Ascending aorta (tissue), 2 donors: ENCODE measurements at regions not wholly inside any gene's neighbourhood (a gene's known extent, or its start where the extent isn't known, plus 50 kb on each side); places are given as distances from the start of the nearest gene placed in this dataset.

Source experiments
- DNase-seq, 2 donors: peaks; one replicate each; pipeline ENCODE4 v3.0.0-alpha.2; 2019; ENCODE audit warnings: low spot score in 2 of 2
- H3K27ac ChIP-seq, 2 donors: fragments of 200-600 bp; sonication (generic); one replicate each; pipeline ENCODE4 v1.5.1; 2016 to 2017; ENCODE audit warnings: mild to moderate bottlenecking in 1 of 2
- H3K27me3 ChIP-seq: fragments of 200-600 bp; sonication (generic); one replicate; pipeline ENCODE4 v1.5.1; 2017
- H3K36me3 ChIP-seq, 2 donors: fragments of 200-600 bp; sonication (generic); one replicate each; pipeline ENCODE4 v1.5.1; 2016
- H3K4me1 ChIP-seq, 2 donors: fragments of 200-600 bp; sonication (generic); one replicate each; pipeline ENCODE4 v1.5.1; 2016 to 2017; ENCODE audit warnings: mild to moderate bottlenecking in 1 of 2
- H3K4me3 ChIP-seq, 2 donors: fragments of 200-600 bp; sonication (generic); one replicate each; pipeline ENCODE4 v1.5.1; 2016 to 2017; ENCODE audit warnings: mild to moderate bottlenecking in 1 of 2
- H3K9me3 ChIP-seq, 2 donors: fragments of 200-600 bp; sonication (generic); one replicate each; pipeline ENCODE4 v1.5.1; 2016
- intact Hi-C: fragments of 100-400 bp; cut with DNase I; formaldehyde crosslinking; loops from one replicate; pipeline ENCODE4 v1.15.1; 2023
- TF ChIP-seq, protein P1 (sequence below), 3 experiments: fragments of 200-600 bp in 2 of 3; fragments of 450-650 bp in 1 of 3; sonication (generic) in 2 of 3; IDR thresholded peaks; one replicate each; pipeline ENCODE4 v1.5.1; 2016 to 2019; ENCODE audit warnings: antibody characterized with exemption in 3 of 3, mild to moderate bottlenecking in 1 of 3, moderate library complexity in 1 of 3

DNA sequence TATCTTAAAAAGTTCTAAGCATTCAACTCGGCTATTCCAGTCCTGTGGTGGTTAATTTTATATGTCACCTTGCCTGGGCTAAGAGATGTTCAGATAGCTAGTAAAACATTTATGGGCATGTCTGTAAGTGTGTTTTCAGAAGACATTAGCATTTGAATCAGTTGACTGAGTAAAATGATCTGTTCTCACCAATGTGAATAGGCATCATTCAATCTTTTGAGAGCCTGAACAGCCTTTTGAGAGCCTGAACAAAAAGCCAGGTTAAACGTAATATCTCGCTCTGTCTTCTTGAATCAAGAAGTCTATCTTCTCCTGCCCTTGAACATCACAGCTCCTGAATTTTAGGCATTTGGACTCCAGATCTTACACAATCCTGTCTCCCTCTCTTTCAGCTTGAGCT is 1266.1 kb downstream of the LRFN5 start:
- TF ChIP-seq, protein P1, sequence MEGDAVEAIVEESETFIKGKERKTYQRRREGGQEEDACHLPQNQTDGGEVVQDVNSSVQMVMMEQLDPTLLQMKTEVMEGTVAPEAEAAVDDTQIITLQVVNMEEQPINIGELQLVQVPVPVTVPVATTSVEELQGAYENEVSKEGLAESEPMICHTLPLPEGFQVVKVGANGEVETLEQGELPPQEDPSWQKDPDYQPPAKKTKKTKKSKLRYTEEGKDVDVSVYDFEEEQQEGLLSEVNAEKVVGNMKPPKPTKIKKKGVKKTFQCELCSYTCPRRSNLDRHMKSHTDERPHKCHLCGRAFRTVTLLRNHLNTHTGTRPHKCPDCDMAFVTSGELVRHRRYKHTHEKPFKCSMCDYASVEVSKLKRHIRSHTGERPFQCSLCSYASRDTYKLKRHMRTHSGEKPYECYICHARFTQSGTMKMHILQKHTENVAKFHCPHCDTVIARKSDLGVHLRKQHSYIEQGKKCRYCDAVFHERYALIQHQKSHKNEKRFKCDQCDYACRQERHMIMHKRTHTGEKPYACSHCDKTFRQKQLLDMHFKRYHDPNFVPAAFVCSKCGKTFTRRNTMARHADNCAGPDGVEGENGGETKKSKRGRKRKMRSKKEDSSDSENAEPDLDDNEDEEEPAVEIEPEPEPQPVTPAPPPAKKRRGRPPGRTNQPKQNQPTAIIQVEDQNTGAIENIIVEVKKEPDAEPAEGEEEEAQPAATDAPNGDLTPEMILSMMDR (IDR thresholded peaks at IDR 0.05): no peak
- intact Hi-C loops: no loop called here
- Histone ChIP-seq H3K4me1 (no peaks in the 10 kb centered on the region), H3K27ac (no peak overlapping the region), H3K9me3 (no peaks in the 10 kb centered on the region), H3K36me3 (no peaks in the 10 kb centered on the region), H3K4me3 (no peak overlapping the region), H3K27me3 (no peaks in the 10 kb centered on the region)
- no peak for DNase-seq

- intact Hi-C loops: no loop called here
- no peaks in the 10 kb centered on the region for H3K36me3 ChIP-seq
- no peak overlapping the region for H3K4me3 ChIP-seq
- H3K9me3 ChIP-seq: no peaks in the 10 kb centered on the region
- H3K27ac ChIP-seq: no peak overlapping the region
- H3K4me1 ChIP-seq: no peaks in the 10 kb centered on the region
- no peak for DNase-seq
- H3K27me3 ChIP-seq: no peaks in the 10 kb centered on the region
- TF ChIP-seq, protein P1 (IDR thresholded peaks at IDR 0.05): no peak
These were observed 1263.0 kb downstream of the LRFN5 start for GRCh38 chr14:42869681-42870080.

GRCh38 chr14:42862114-42862513 is 1255.4 kb downstream of the LRFN5 start:
- intact Hi-C loops: no loop called here
- no peaks in the 10 kb centered on the region for H3K36me3 ChIP-seq
- no peaks in the 10 kb centered on the region for H3K27me3 ChIP-seq
- TF ChIP-seq, protein P1 (IDR thresholded peaks at IDR 0.05): no peak
- DNase-seq: no peak
- no peaks in the 10 kb centered on the region for H3K4me1 ChIP-seq
- H3K27ac ChIP-seq: no peak overlapping the region
- H3K9me3 ChIP-seq: no peaks in the 10 kb centered on the region
- no peak overlapping the region for H3K4me3 ChIP-seq

DNA sequence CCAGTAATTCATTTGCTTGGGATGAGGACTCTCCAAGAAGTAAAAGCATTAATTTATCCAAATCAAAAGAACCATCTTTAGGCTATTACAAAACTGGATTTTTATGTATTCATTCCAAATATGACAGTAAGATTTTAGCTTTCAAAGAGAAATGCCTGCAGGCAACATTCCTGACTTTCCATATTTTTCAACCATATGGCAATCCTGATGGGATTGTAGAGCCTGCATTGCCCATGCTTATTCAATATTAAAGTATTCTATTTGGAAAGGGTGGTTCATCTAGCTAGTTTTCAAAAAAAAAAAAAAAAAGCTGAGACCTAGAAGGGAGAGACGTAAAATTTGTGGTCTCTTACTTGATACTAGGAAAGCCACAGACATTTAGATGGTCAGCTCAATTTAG is 1253.7 kb downstream of the LRFN5 start:
- TF ChIP-seq, protein P1 (IDR thresholded peaks at IDR 0.05): no peak
- Histone ChIP-seq H3K4me3 (no peak overlapping the region), H3K27ac (no peak overlapping the region), H3K36me3 (no peaks in the 10 kb centered on the region), H3K4me1 (no peaks in the 10 kb centered on the region), H3K27me3 (no peaks in the 10 kb centered on the region), H3K9me3 (no peaks in the 10 kb centered on the region)
- intact Hi-C loops: no loop called here
- DNase-seq: no peak

DNA sequence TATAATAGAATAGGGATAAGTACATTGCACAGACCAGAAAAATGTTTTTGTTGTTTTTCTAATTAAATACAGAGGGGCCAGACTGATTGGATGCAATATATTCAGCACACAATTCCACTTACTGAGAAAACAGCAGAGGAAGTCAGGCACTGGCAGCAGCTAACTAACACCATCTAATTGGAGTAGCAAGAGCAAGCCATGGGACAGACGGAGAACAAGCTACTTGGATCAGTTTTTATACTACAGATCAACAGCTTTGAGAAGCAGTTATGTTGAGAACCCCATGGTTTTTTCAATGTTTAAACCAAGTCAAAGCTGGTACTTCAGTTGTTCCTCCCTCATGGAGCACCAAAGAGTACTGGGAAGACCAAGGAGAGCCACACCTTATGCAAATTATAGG is 1249.4 kb downstream of the LRFN5 start:
- Histone ChIP-seq H3K27ac (no peak overlapping the region), H3K4me1 (no peaks in the 10 kb centered on the region)
- intact Hi-C loops: no loop called here

GRCh38 chr14:42855085-42855484 is 1248.4 kb downstream of the LRFN5 start:
- intact Hi-C loops: no loop called here
- Histone ChIP-seq H3K4me3 (no peak overlapping the region), H3K27me3 (no peaks in the 10 kb centered on the region), H3K4me1 (no peaks in the 10 kb centered on the region), H3K36me3 (no peaks in the 10 kb centered on the region), H3K9me3 (no peaks in the 10 kb centered on the region), H3K27ac (no peak overlapping the region)
- DNase-seq: no peak
- TF ChIP-seq, protein P1 (IDR thresholded peaks at IDR 0.05): no peak

More for the DNA sequence above, 1249.4 kb downstream of the LRFN5 start:
- Histone ChIP-seq H3K36me3 (no peaks in the 10 kb centered on the region), H3K4me3 (no peak overlapping the region), H3K27me3 (no peaks in the 10 kb centered on the region), H3K9me3 (no peaks in the 10 kb centered on the region)
- DNase-seq: no peak
- TF ChIP-seq, protein P1 (IDR thresholded peaks at IDR 0.05): no peak
